Naive thymus-derived CD8-positive, alpha-beta T cell (primary cell): ENCODE measurements at regions not wholly inside any gene's neighbourhood (a gene's known extent, or its start where the extent isn't known, plus 50 kb on each side); places are given as distances from the start of the nearest gene placed in this dataset.

ENCODE experiments used
- ATAC-seq, 2 donors: fragments of 150-1000 bp; cut with Tn5 transposase in 1 of 2; sonication (Bioruptor Pico), chemical (Tn5 transposase) in 1 of 2; 1 replicate in 1 of 2; 2 replicates in 1 of 2; pipeline ENCODE4 v1.10.0; 2021; ENCODE audit warnings: mild to moderate bottlenecking in 2 of 2, moderate library complexity in 2 of 2
- POLR2A ChIA-PET: fragments of 350-600 bp; sonication (Branson Sonifier 250); formaldehyde crosslinking; loops from one replicate; lab custom pipeline; 2021; ENCODE audit warnings: antibody characterized with exemption; lab: Charles Lee
- DNase-seq, 10 donors: peaks; one replicate each; pipeline versions ENCODE4 v3.0.0 to v3.0.0-alpha.2; 2020 to 2022
- H3K27ac Mint-ChIP-seq, 10 donors: one replicate each; pipeline ENCODE4 v1.8.0; 2020 to 2022; ENCODE audit warnings: mild to moderate bottlenecking in 10 of 10, mixed read lengths in 10 of 10, moderate library complexity in 4 of 10, inconsistent platforms in 1 of 10
- H3K27me3 Mint-ChIP-seq, 5 donors: one replicate each; pipeline ENCODE4 v1.8.0; 2021 to 2022; ENCODE audit warnings: mixed read lengths in 5 of 5
- H3K36me3 Mint-ChIP-seq, 3 donors: one replicate each; pipeline ENCODE4 v1.8.0; 2020 to 2022; ENCODE audit warnings: mixed read lengths in 3 of 3, mild to moderate bottlenecking in 2 of 3, inconsistent platforms in 1 of 3
- H3K4me1 Mint-ChIP-seq, 4 donors: one replicate each; pipeline ENCODE4 v1.8.0; 2021 to 2022; ENCODE audit warnings: mixed read lengths in 4 of 4
- H3K4me3 Mint-ChIP-seq, 10 donors: one replicate each; pipeline ENCODE4 v1.8.0; 2020 to 2022; ENCODE audit warnings: mild to moderate bottlenecking in 10 of 10, mixed read lengths in 10 of 10, moderate library complexity in 6 of 10, inconsistent platforms in 1 of 10
- H3K9me3 Mint-ChIP-seq, 9 donors: one replicate each; pipeline ENCODE4 v1.8.0; 2020 to 2022; ENCODE audit warnings: mixed read lengths in 9 of 9, mild to moderate bottlenecking in 3 of 9, inconsistent platforms in 1 of 9, moderate library complexity in 1 of 9

DNA sequence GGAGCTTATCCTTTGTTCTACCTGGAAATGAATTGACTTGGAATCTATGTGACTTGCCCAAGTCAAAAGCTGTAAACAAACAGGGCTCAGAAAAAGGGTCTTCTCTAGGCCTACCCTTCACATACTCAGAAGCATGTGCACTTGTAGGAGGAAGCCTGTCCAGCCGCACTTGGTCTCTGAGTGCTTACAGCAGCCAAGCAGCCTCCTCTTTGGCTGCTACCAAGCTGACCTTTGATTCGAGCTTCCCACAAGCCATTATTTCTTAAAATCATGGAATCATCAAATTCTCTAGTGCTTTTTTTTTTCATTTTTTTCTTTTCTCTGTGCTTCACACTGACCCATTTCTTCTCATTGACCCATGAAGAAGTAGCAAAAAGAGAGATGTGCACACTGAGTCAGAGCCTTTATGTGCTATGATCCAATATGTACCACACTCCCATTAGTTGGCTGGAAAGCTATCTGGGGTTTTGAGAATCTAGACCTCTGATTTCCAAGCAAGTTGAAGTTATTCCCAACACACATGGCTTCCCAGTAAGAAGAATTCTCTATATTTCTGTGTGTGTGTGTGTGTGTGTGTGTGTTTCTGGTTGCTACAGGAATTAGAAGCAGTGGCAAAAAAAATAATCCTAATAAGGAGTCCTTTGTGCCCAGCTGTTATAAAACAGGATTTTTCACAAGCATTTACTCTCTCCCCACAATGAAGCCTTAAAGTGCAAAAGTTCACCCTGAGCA lies 550.3 kb upstream of the TNP1 start:
- POLR2A ChIA-PET: no interaction called here
- DNase-seq (no peak), ATAC-seq (no peak)
- H3K27ac Mint-ChIP-seq: no peak overlapping the region
- no peak overlapping the region for H3K4me3 Mint-ChIP-seq
- H3K27me3 Mint-ChIP-seq: peaks cover 0 to 11% (median 4%) of the 10 kb centered on the region in 5 donors
- H3K9me3 Mint-ChIP-seq: peaks cover 0 to 2% (median 0%) of the 10 kb centered on the region in 9 donors
- H3K36me3 Mint-ChIP-seq: peaks cover 2 to 9% (median 5%) of the 10 kb centered on the region in 3 donors
- H3K4me1 Mint-ChIP-seq: peaks cover 0 to 5% (median 2%) of the 10 kb centered on the region in 4 donors

DNA sequence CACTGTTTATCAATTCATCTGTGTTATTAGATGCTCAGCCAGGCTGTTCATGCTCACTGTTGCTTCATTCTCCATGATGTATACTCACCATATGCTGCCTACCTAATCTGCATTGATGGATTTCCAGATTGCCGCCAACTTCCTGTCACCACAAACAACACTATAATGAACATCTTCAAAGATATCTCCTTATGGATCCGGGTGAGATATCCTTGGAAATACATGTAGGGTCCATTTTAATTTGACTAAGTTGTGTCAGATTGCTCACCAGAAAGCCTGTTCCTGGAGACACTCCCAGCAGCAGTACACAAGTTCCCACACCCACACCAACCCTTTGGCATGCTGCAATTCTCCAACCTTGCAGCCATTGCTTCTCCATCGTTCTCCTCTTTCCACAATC lies 547.5 kb upstream of the TNP1 start:
- Mint-ChIP-seq H3K27me3 (peaks cover 0 to 4% (median 0%) of the 10 kb centered on the region in 5 donors), H3K27ac (peak overlapping the region in 1 of 10 donors; percentile 21), H3K4me3 (no peak overlapping the region), H3K36me3 (peaks cover 0 to 4% (median 0%) of the 10 kb centered on the region in 3 donors), H3K4me1 (peaks cover 0 to 9% (median 2%) of the 10 kb centered on the region in 4 donors), H3K9me3 (peaks cover 0 to 2% (median 0%) of the 10 kb centered on the region in 9 donors)
- POLR2A ChIA-PET: no interaction called here
- DNase-seq (no peak), ATAC-seq (no peak)

DNA sequence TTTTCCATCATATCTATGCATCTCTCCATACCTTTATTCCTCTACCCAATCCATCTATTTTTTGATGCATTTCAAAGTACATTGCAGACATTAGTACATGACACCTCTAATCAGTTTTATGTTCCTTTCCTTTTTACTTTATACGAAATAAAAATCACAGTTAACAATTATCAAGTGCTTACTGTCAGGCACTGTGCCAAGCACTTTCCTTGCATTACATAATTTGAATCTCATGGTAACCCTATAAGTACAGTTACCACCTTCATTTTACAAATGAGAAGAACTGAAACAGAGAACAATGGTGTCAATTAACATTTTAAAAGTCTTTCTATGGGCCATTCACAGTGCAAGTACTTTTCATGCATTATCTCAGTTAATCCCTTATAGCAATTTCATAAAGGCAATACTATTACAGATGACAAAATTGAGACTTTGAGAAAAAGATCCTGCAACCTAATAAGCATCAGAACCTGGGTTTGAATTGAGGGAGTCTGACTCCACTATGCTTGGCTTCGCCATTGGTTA lies 544.4 kb upstream of the TNP1 start:
- POLR2A ChIA-PET: no interaction called here
- Mint-ChIP-seq H3K4me1 (peaks cover 6 to 20% (median 12%) of the 10 kb centered on the region in 4 donors), H3K9me3 (peaks cover 0 to 2% (median 0%) of the 10 kb centered on the region in 9 donors), H3K36me3 (no peaks in the 10 kb centered on the region), H3K4me3 (no peak overlapping the region), H3K27ac (no peak overlapping the region), H3K27me3 (no peaks in the 10 kb centered on the region)
- no peak for DNase-seq
- no peak for ATAC-seq

DNA sequence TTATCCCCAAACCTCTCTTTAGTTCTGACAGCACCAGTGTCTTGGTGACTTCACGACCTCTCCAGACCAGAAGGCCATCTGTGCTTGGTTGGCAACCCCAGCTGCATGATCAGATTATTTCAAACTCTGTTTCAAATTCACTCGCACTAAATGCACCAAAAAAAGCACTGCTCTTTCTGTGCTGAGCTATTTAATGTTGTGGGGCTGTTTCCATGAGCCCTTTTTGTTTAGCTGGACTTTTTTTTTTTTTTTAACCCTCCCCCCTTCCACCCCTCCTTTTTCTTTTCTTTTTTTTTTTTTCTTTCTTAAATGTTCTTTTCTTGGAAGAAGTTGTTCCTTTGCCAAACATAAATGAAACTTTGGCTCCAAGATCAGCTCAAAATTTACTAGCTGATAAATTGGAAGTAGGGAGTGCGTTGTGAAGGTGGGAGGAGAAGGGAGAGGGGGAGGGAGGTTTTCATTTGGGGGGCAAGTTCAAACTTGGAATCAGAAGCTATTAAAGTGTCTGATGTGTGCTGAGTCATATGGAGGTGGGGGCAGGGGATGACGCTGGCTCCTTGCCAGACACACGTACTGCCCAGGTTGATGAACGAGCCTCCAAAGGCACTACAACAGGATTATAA lies 543.0 kb upstream of the TNP1 start:
- peaks cover 20 to 35% (median 25%) of the 10 kb centered on the region in 4 donors for H3K4me1 Mint-ChIP-seq
- no peaks in the 10 kb centered on the region for H3K27me3 Mint-ChIP-seq
- no peak overlapping the region for H3K4me3 Mint-ChIP-seq
- DNase-seq (no peak), ATAC-seq (no peak)
- no peaks in the 10 kb centered on the region for H3K36me3 Mint-ChIP-seq
- H3K9me3 Mint-ChIP-seq: peaks cover 0 to 2% (median 0%) of the 10 kb centered on the region in 9 donors
- peak overlapping the region in 1 of 10 donors; percentile 48 for H3K27ac Mint-ChIP-seq
- POLR2A ChIA-PET: no interaction called here

DNA sequence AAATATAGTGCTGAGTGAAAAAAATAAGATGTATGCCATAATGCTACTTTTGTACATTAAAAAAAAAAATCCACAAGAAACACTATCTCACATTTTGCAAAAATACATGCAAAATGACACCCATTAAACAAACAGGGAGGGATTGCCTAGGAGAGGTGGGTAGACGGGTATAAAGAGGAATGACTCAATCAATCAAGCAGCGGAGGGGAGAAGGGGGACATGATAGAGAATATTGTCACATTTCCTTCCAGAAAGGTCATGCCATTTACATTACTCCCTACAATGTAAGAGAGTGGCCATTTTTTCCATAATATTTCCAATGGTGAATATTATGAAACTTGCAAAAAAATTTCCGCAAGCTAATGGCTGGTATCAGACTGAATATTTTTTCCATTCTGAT lies 542.3 kb upstream of the TNP1 start:
- no peak overlapping the region for H3K4me3 Mint-ChIP-seq
- POLR2A ChIA-PET: no interaction called here
- H3K27ac Mint-ChIP-seq: peak overlapping the region in 1 of 10 donors; percentile 64
- H3K36me3 Mint-ChIP-seq: no peaks in the 10 kb centered on the region
- no peaks in the 10 kb centered on the region for H3K9me3 Mint-ChIP-seq
- peaks cover 21 to 39% (median 25%) of the 10 kb centered on the region in 4 donors for H3K4me1 Mint-ChIP-seq
- H3K27me3 Mint-ChIP-seq: no peaks in the 10 kb centered on the region
- DNase-seq (no peak), ATAC-seq (no peak)

DNA sequence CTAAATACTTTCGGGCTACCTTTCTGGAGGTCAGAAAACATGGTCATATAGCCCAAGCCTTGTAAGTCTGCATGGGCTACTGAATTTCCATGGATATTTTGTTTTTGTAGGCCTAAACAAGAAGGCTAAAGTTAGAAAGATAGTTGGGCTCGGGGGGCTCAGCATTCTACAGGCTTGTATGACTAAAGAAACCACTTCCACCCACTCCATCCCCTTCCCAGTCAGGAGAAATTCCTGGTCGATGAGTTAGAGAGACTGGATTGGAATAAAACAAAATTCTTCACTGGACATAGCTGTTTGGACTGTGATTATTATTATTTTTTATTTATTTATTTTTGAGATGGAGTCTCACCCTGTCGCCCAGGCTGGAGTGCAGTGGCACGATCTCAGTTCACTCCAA lies 539.4 kb upstream of the TNP1 start:
- no peak for ATAC-seq
- H3K9me3 Mint-ChIP-seq: no peaks in the 10 kb centered on the region
- peaks cover 20 to 30% (median 26%) of the 10 kb centered on the region in 4 donors for H3K4me1 Mint-ChIP-seq
- H3K27ac Mint-ChIP-seq: peak overlapping the region in 3 of 10 donors; percentile 24 to 87 (median 84)
- DNase-seq: no peak
- POLR2A ChIA-PET: no interaction called here
- H3K4me3 Mint-ChIP-seq: peak overlapping the region in 4 of 10 donors; percentile 60 to 82 (median 76)
- H3K27me3 Mint-ChIP-seq: no peaks in the 10 kb centered on the region
- H3K36me3 Mint-ChIP-seq: peaks cover 0 to 3% (median 0%) of the 10 kb centered on the region in 3 donors

DNA sequence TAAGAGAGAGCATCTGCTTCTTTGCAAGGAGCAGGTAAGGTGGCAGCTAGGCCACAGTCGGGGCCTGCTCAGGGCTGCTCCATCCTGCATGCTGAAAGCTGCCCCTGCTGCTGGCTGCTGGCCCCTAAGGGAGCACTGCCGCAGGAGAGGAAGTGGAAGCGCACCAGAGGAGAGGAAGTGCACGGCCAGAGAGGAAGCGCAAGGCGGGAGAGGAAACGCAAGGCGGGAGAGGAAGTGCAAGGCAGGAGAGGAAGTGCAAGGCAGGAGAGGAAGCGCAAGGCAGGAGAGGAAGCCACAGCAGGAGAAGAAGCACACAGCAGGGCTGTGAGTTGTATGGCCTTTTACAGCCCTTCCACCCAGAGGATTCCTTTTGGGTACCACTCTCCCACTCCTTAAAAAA lies 539.0 kb upstream of the TNP1 start:
- no peaks in the 10 kb centered on the region for H3K27me3 Mint-ChIP-seq
- H3K36me3 Mint-ChIP-seq: peaks cover 0 to 3% (median 0%) of the 10 kb centered on the region in 3 donors
- POLR2A ChIA-PET: no interaction called here
- H3K9me3 Mint-ChIP-seq: no peaks in the 10 kb centered on the region
- peak in 3 of 10 donors; percentile 8 to 17 (median 10) for DNase-seq
- H3K4me3 Mint-ChIP-seq: peak overlapping the region in 8 of 10 donors; percentile 32 to 82 (median 75)
- peak overlapping the region; percentile 24 to 96 (median 78) for H3K27ac Mint-ChIP-seq
- H3K4me1 Mint-ChIP-seq: peaks cover 20 to 30% (median 26%) of the 10 kb centered on the region in 4 donors
- ATAC-seq: peak; percentile 41 to 62

DNA sequence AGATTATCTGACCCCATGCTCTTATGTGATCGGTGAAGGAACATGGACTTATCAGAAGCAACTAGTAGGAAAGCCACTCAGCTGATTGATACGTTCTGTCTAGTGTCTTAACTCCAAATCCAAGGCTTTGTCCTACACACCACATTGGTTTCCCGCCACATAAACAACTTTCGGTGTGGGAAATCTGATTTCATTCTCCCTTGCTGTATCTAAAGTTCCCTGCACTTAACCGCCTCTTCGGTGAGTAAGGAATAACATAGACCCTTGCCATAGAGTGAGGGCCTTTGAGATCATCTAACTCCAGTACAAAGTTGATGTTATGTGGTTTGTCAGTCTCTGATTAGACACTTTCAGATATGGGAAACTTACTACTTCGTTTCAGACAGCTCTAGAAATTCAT lies 538.2 kb upstream of the TNP1 start:
- no peak for DNase-seq
- Mint-ChIP-seq H3K9me3 (no peaks in the 10 kb centered on the region), H3K4me1 (peaks cover 20 to 30% (median 26%) of the 10 kb centered on the region in 4 donors), H3K27me3 (peaks cover 0 to 4% (median 0%) of the 10 kb centered on the region in 5 donors), H3K36me3 (peaks cover 0 to 3% (median 2%) of the 10 kb centered on the region in 3 donors), H3K4me3 (peak overlapping the region in 3 of 10 donors; percentile 60 to 82 (median 77)), H3K27ac (peak overlapping the region in 8 of 10 donors; percentile 24 to 96 (median 78))
- POLR2A ChIA-PET: no interaction called here
- no peak for ATAC-seq

DNA sequence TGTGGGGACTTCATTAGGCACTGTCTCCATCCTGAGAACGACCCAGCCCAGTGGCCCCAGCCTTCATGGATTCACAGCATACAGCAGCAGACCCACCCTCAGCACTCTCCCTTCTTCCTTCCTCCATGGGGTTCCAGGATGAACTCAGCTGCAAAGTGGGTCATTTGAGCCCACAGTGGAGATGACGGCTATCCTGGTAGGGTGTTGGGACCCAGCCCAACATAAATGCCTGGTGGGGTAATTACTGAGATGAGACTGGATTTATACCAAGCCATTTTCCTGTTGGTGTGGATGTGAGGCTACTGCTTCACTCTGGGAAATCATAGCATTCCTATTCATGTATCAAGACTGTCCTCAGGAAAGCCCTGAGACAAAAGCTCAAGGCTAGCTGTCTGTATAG lies 536.7 kb upstream of the TNP1 start:
- Mint-ChIP-seq H3K36me3 (peaks cover 3 to 11% (median 3%) of the 10 kb centered on the region in 3 donors), H3K27me3 (peaks cover 0 to 9% (median 0%) of the 10 kb centered on the region in 5 donors), H3K4me1 (peaks cover 20 to 30% (median 26%) of the 10 kb centered on the region in 4 donors), H3K4me3 (no peak overlapping the region), H3K27ac (no peak overlapping the region), H3K9me3 (peaks cover 0 to 11% (median 4%) of the 10 kb centered on the region in 9 donors)
- no peak for ATAC-seq
- DNase-seq: no peak
- POLR2A ChIA-PET: no interaction called here

DNA sequence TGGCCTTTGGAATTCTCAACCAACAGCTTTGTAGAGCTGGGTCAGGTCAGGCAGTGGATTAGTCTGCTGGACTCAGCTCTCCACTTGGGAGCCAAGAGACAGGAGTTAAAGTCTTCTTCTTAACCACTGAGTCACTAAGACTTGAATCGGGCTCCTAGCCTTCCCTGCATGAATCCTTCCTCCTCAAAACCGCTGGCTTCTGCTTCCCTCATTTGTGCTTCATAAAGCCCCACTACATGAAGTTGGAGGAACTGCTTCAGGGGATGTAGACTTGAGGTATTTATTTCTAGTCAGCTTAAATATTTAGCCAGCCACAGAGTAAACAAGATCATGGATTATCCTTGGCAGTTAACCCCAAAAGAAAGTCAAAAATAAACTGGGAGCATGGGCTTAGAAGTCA lies 536.3 kb upstream of the TNP1 start:
- H3K4me3 Mint-ChIP-seq: no peak overlapping the region
- H3K4me1 Mint-ChIP-seq: peaks cover 17 to 30% (median 24%) of the 10 kb centered on the region in 4 donors
- POLR2A ChIA-PET: no interaction called here
- DNase-seq (no peak), ATAC-seq (no peak)
- peaks cover 3 to 15% (median 7%) of the 10 kb centered on the region in 3 donors for H3K36me3 Mint-ChIP-seq
- H3K27me3 Mint-ChIP-seq: peaks cover 0 to 9% (median 0%) of the 10 kb centered on the region in 5 donors
- H3K9me3 Mint-ChIP-seq: peaks cover 0 to 15% (median 6%) of the 10 kb centered on the region in 9 donors
- peak overlapping the region in 1 of 10 donors; percentile 4 for H3K27ac Mint-ChIP-seq

DNA sequence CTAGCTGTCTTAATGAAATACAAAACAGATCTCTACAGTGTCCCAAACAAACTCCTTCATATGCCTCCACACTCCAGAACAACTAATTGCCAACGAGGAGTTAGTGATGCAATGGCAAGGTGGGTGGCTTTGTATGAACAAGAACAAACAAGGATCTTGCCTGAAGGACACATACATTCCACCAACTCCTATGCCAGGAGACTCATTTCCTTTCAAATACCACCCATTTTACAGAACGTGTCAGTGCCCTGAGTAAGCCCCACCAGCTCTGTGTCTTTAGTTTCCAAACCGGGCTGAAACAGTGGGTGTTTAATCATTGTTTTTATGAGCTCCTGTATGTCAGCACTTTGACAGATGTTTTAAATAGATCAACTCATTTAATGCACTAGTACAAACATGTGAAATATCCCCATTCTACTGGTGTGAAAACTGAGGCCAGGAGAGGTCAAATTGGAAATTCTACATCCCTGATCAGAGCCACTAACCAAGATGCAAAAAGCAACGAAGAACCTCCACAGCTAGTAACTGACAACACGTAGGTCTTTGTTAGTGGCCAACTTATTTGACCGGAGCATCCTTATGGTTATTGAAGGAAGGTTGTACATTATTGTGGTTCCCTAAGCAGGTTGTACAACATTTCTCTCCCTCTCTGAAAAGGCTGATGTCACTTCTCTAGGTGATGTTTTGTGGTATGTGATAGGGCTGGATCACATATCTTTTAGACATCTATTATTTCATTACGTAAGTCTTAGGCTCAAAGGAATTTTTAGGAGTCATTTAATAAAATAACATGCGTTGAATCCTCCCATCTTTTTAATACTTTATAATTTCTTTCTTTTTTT lies 534.9 kb upstream of the TNP1 start:
- DNase-seq: no peak

DNA sequence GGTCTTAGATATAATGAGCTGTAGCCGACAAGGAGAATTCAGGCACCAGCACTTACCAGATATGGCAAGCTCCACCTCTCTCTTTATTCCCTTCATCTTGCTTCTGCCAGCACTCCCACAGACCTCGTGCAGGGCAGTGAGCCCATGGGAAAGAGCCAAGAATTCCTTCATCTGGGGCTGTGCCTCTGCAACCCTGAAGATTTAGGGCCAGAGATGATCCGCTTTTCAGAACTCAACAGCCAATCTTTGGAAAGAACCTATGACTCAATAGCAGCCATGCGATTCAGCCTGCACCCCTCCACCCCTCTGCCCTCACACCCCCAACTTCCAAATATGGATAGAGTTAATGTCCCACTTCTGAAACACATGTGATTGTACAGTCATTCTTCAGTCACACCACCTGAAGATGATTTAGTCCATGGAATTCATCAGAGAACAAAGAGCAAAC lies 533.7 kb upstream of the TNP1 start:
- POLR2A ChIA-PET: no interaction called here
- H3K9me3 Mint-ChIP-seq: peaks cover 0 to 23% (median 13%) of the 10 kb centered on the region in 9 donors
- H3K27me3 Mint-ChIP-seq: peaks cover 0 to 9% (median 2%) of the 10 kb centered on the region in 5 donors
- no peak overlapping the region for H3K4me3 Mint-ChIP-seq
- H3K4me1 Mint-ChIP-seq: peaks cover 8 to 12% (median 10%) of the 10 kb centered on the region in 4 donors
- no peak for DNase-seq
- H3K36me3 Mint-ChIP-seq: peaks cover 3 to 20% (median 11%) of the 10 kb centered on the region in 3 donors
- H3K27ac Mint-ChIP-seq: no peak overlapping the region
- ATAC-seq: no peak

More for the DNA sequence above, 534.9 kb upstream of the TNP1 start:
- POLR2A ChIA-PET: no interaction called here
- no peak for ATAC-seq
- Mint-ChIP-seq H3K27me3 (peaks cover 0 to 9% (median 2%) of the 10 kb centered on the region in 5 donors), H3K4me3 (no peak overlapping the region), H3K36me3 (peaks cover 3 to 20% (median 10%) of the 10 kb centered on the region in 3 donors), H3K27ac (no peak overlapping the region), H3K4me1 (peaks cover 13 to 21% (median 19%) of the 10 kb centered on the region in 4 donors), H3K9me3 (peaks cover 0 to 23% (median 13%) of the 10 kb centered on the region in 9 donors)
